ENCODE measurements at regions not wholly inside any gene's neighbourhood (a gene's known extent, or its start where the extent isn't known, plus 50 kb on each side); places are given as distances from the start of the nearest gene placed in this dataset.

GRCh38 chr3:28752290-28752689, 403.7 kb upstream of the AZI2 start:
- TF ChIP-seq CTCF (conservative IDR thresholded peaks at IDR 0.05; ENCODE audit: low read depth, low read length), result no peak
- no peak for DNase-seq (ENCODE audit: low read depth)
- no peak overlapping the region for H3K4me3 ChIP-seq (ENCODE audit: low read depth, low read length)

- DNase-seq (ENCODE audit: low read depth), result no peak
- TF ChIP-seq CTCF (conservative IDR thresholded peaks at IDR 0.05; ENCODE audit: low read depth, low read length), result no peak
- no peak overlapping the region for H3K4me3 ChIP-seq (ENCODE audit: low read depth, low read length)
Measured at GRCh38 chr3:28756056-28756455, 407.4 kb upstream of the AZI2 start.

GRCh38 chr3:28758115-28758514, 409.5 kb upstream of the AZI2 start:
- no peak for TF ChIP-seq CTCF (conservative IDR thresholded peaks at IDR 0.05; ENCODE audit: low read depth, low read length)
- DNase-seq (ENCODE audit: low read depth), result no peak

GRCh38 chr3:28761375-28761774, 412.8 kb upstream of the AZI2 start:
- H3K4me3 ChIP-seq (ENCODE audit: low read depth, low read length), result no peak overlapping the region
- no peak for DNase-seq (ENCODE audit: low read depth)
- TF ChIP-seq CTCF (conservative IDR thresholded peaks at IDR 0.05; ENCODE audit: low read depth, low read length), result no peak

More at GRCh38 chr3:28758115-28758514, 409.5 kb upstream of the AZI2 start:
- no peak overlapping the region for H3K4me3 ChIP-seq (ENCODE audit: low read depth, low read length)

- DNase-seq (ENCODE audit: low read depth), result no peak
- H3K4me3 ChIP-seq (ENCODE audit: low read depth, low read length), result no peak overlapping the region
- TF ChIP-seq CTCF (conservative IDR thresholded peaks at IDR 0.05; ENCODE audit: low read depth, low read length), result no peak
Measured at GRCh38 chr3:28765194-28765593, 416.6 kb upstream of the AZI2 start.

GRCh38 chr3:28768439-28768838, 419.8 kb upstream of the AZI2 start:
- DNase-seq (ENCODE audit: low read depth), result no peak
- no peak overlapping the region for H3K4me3 ChIP-seq (ENCODE audit: low read depth, low read length)
- no peak for TF ChIP-seq CTCF (conservative IDR thresholded peaks at IDR 0.05; ENCODE audit: low read depth, low read length)

- no peak for DNase-seq (ENCODE audit: low read depth)
- H3K4me3 ChIP-seq (ENCODE audit: low read depth, low read length), result no peak overlapping the region
- TF ChIP-seq CTCF (conservative IDR thresholded peaks at IDR 0.05; ENCODE audit: low read depth, low read length), result no peak
Measured at GRCh38 chr3:28777806-28778475, 429.3 kb upstream of the AZI2 start.

All from epithelial cell of proximal tubule (primary cell).